OCI-LY7 (cell line): ENCODE measurements at regions not wholly inside any gene's neighbourhood (a gene's known extent, or its start where the extent isn't known, plus 50 kb on each side); places are given as distances from the start of the nearest gene placed in this dataset.

ENCODE experiments used
- BruUV-seq: library from RNA; stranded (reverse); fragments of 400-500 nt; replicated peaks from 2 replicates; lab custom pipeline; 2021; lab: Mats Ljungman, UMichigan
- CTCF ChIA-PET: fragments of 300-600 bp; sonication (Branson Sonifier 250); formaldehyde crosslinking; loops from one replicate; lab custom pipeline; 2022; ENCODE audit warnings: antibody characterized with exemption; ENCODE audit not compliant: unreplicated experiment; lab: Charles Lee
- POLR2A ChIA-PET: fragments of 300-600 bp; sonication (Branson Sonifier 250); formaldehyde crosslinking; loops from one replicate; lab custom pipeline; 2022; ENCODE audit warnings: antibody characterized with exemption; lab: Charles Lee
- DNase-seq: peaks from one replicate; pipeline ENCODE4 v3.0.0-alpha.2; 2015; ENCODE audit warnings: low spot score
- H2AFZ ChIP-seq: fragments of 200-600 bp; sonication (generic), shearing (Covaris generic); 2 replicates; pipeline ENCODE4 v1.6.1; 2014; ENCODE audit warnings: mild to moderate bottlenecking, antibody characterized with exemption, low read length, moderate library complexity
- H3K27ac ChIP-seq: fragments of 200-600 bp; sonication (generic); 2 replicates; pipeline ENCODE4 v1.5.1; 2014; ENCODE audit warnings: mixed run types, low read depth, mild to moderate bottlenecking, moderate library complexity, low read length, inconsistent platforms; ENCODE audit not compliant: poor library complexity, severe bottlenecking
- H3K36me3 ChIP-seq: fragments of 200-600 bp; sonication (generic); 2 replicates; pipeline ENCODE4 v1.6.1; 2014; ENCODE audit warnings: mild to moderate bottlenecking, antibody characterized with exemption, low read length, moderate library complexity, mixed read lengths; ENCODE audit not compliant: insufficient read depth
- H3K4me1 ChIP-seq: fragments of 200-600 bp; sonication (generic); 2 replicates; pipeline ENCODE4 v1.5.1; 2014; ENCODE audit warnings: mild to moderate bottlenecking, low read length; ENCODE audit not compliant: insufficient read depth, poor library complexity, severe bottlenecking
- H3K4me2 ChIP-seq: fragments of 200-600 bp; sonication (generic); 2 replicates; pipeline ENCODE4 v1.6.1; 2014; ENCODE audit warnings: mild to moderate bottlenecking, low read length
- H3K4me3 ChIP-seq: fragments of 200-600 bp; sonication (generic); 2 replicates; pipeline ENCODE4 v1.5.1; 2014; ENCODE audit warnings: mild to moderate bottlenecking, low read depth, low read length; ENCODE audit not compliant: poor library complexity, severe bottlenecking
- H3K79me2 ChIP-seq: fragments of 200-600 bp; sonication (generic); 2 replicates; pipeline ENCODE4 v1.6.1; 2016; ENCODE audit warnings: low read depth, mild to moderate bottlenecking, low read length, moderate library complexity, mixed read lengths; ENCODE audit not compliant: insufficient read depth
- H3K9me2 ChIP-seq: fragments of 200-600 bp; sonication (generic); 2 replicates; pipeline ENCODE4 v1.6.1; 2016; ENCODE audit warnings: mild to moderate bottlenecking, low read length, mixed read lengths; ENCODE audit not compliant: insufficient read depth
- H3K9me3 ChIP-seq: fragments of 200-600 bp; sonication (generic); 2 replicates; pipeline ENCODE4 v1.6.1; 2014; ENCODE audit warnings: mild to moderate bottlenecking, mixed run types, low read length, mixed read lengths
- H4K20me1 ChIP-seq: fragments of 200-600 bp; sonication (generic); 2 replicates; pipeline ENCODE4 v1.6.1; 2014; ENCODE audit warnings: mild to moderate bottlenecking, antibody characterized with exemption, low read length, moderate library complexity, mixed read lengths; ENCODE audit not compliant: insufficient read depth
- EZH2phosphoT487 ChIP-seq: fragments of 200-600 bp; sonication (generic); IDR thresholded peaks from 2 replicates; pipeline ENCODE4 v1.6.1; 2018; ENCODE audit warnings: low read depth, borderline replicate concordance, mild to moderate bottlenecking, mixed run types, antibody characterized with exemption, low read length, moderate library complexity, mixed read lengths
- intact Hi-C: fragments of 100-400 bp; cut with micrococcal nuclease; formaldehyde crosslinking; loops from one replicate; pipeline ENCODE4 v1.10.0; 2022; ENCODE audit not compliant: unreplicated experiment
- TF ChIP-seq, protein P1 (sequence below): fragments of 200-600 bp; sonication (generic); conservative IDR thresholded peaks from 2 replicates; pipeline ENCODE4 v1.5.1; 2014; ENCODE audit warnings: mild to moderate bottlenecking, antibody characterized with exemption, low read length, moderate library complexity, mixed read lengths

DNA sequence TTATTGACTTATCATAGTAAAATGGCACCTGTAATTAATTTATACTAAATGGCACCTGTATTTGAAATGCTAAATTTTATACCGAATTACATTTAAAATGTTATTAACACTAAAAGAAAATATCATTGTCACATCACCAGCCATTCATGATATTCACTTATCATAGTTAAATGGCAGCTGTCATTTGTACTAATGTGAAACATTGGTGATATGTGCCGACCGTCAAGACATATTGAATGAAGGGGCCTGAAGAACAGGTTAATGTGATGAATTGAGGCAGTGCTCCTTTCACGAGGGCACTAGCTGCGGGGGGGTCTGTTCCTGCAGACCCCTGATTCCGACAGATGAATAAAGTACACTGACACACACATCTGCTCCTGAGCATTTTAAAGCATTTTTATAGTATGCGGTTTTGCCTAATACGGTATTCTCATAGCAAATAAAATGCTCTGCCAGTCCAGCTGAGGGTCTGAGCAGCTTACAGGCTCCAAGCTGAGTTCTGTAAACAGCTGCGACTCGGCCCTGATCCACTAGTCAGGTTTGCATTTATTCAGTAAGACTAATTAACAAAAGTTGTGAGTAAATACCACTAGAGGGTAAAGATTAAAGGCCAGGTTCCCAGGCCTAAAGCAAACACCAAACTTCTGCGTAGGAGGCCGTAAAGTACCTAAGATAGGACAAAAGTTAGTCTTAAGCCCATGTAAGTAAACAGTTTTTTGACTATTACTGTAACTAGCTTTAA is 593.4 kb upstream of the NETO1 start:
- TF ChIP-seq EZH2phosphoT487 = no peak
- TF ChIP-seq, protein P1, sequence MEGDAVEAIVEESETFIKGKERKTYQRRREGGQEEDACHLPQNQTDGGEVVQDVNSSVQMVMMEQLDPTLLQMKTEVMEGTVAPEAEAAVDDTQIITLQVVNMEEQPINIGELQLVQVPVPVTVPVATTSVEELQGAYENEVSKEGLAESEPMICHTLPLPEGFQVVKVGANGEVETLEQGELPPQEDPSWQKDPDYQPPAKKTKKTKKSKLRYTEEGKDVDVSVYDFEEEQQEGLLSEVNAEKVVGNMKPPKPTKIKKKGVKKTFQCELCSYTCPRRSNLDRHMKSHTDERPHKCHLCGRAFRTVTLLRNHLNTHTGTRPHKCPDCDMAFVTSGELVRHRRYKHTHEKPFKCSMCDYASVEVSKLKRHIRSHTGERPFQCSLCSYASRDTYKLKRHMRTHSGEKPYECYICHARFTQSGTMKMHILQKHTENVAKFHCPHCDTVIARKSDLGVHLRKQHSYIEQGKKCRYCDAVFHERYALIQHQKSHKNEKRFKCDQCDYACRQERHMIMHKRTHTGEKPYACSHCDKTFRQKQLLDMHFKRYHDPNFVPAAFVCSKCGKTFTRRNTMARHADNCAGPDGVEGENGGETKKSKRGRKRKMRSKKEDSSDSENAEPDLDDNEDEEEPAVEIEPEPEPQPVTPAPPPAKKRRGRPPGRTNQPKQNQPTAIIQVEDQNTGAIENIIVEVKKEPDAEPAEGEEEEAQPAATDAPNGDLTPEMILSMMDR = no peak
- POLR2A ChIA-PET = no interaction called here
- Histone ChIP-seq H3K4me1 (no peaks in the 10 kb centered on the region), H3K36me3 (no peaks in the 10 kb centered on the region), H2AFZ (no peak overlapping the region), H3K9me3 (no peaks in the 10 kb centered on the region), H3K27ac (no peak overlapping the region), H4K20me1 (no peaks in the 10 kb centered on the region), H3K4me2 (no peak overlapping the region), H3K4me3 (no peak overlapping the region), H3K9me2 (no peaks in the 10 kb centered on the region), H3K79me2 (no peaks in the 10 kb centered on the region)
- CTCF ChIA-PET = no interaction called here
- DNase-seq = no peak
- BruUV-seq = no TSS peak
- intact Hi-C loops = no loop called here

GRCh38 chr18:73458186-73458964 is 590.6 kb upstream of the NETO1 start:
- no TSS peak for BruUV-seq
- Histone ChIP-seq H3K79me2 (no peaks in the 10 kb centered on the region), H3K4me3 (no peak overlapping the region)

More at GRCh38 chr18:73458186-73458964, 590.6 kb upstream of the NETO1 start:
- no peak overlapping the region for H3K27ac ChIP-seq
- no peaks in the 10 kb centered on the region for H3K4me1 ChIP-seq
- no peak overlapping the region for H2AFZ ChIP-seq
- no peak for DNase-seq
- H3K9me3 ChIP-seq = no peaks in the 10 kb centered on the region
- intact Hi-C loops = no loop called here
- H3K36me3 ChIP-seq = no peaks in the 10 kb centered on the region
- H4K20me1 ChIP-seq = no peaks in the 10 kb centered on the region
- no peak overlapping the region for H3K4me2 ChIP-seq
- ChIA-PET CTCF (no interaction called here), POLR2A (no interaction called here)
- TF ChIP-seq, protein P1 = no peak
- TF ChIP-seq EZH2phosphoT487 = no peak
- no peaks in the 10 kb centered on the region for H3K9me2 ChIP-seq
